D721Med (cell line): ENCODE measurements at regions not wholly inside any gene's neighbourhood (a gene's known extent, or its start where the extent isn't known, plus 50 kb on each side); places are given as distances from the start of the nearest gene placed in this dataset.

Experiments used
- DNase-seq: peaks from one replicate; pipeline ENCODE4 v3.0.0; 2011; ENCODE audit warnings: low spot score; ENCODE audit not compliant: insufficient read length
- FAIRE-seq: peaks from 2 replicates; lab custom pipeline; 2011; peaks lifted over from hg19 to GRCh38; lab: Jason Lieb, UNC
- CTCF ChIP-seq: IDR thresholded peaks from 2 replicates; pipeline ENCODE4 v1.5.1; 2012; ENCODE audit warnings: mild to moderate bottlenecking, control low read depth; ENCODE audit not compliant: insufficient read depth; ENCODE audit errors: missing control alignments

GRCh38 chr4:23558101-23558500 is 331.7 kb downstream of the PPARGC1A start:
- TF ChIP-seq CTCF: no peak
- FAIRE-seq (no peak), DNase-seq (no peak)

GRCh38 chr4:23547601-23548000 is 342.2 kb downstream of the PPARGC1A start:
- FAIRE-seq: no peak

GRCh38 chr4:23547096-23547495 is 342.8 kb downstream of the PPARGC1A start:
- TF ChIP-seq CTCF: no peak
- no peak for FAIRE-seq
- DNase-seq: no peak

More at GRCh38 chr4:23547601-23548000, 342.2 kb downstream of the PPARGC1A start:
- no peak for DNase-seq
- TF ChIP-seq CTCF: no peak

- no peak for FAIRE-seq
- no peak for TF ChIP-seq CTCF
- no peak for DNase-seq
Measured at GRCh38 chr4:23539969-23540569, 349.8 kb downstream of the PPARGC1A start.

GRCh38 chr4:23533859-23534258 is 356.0 kb downstream of the PPARGC1A start:
- no peak for TF ChIP-seq CTCF
- DNase-seq: no peak
- no peak for FAIRE-seq

GRCh38 chr4:23516716-23517115 is 373.1 kb downstream of the PPARGC1A start:
- DNase-seq (no peak), FAIRE-seq (no peak)
- no peak for TF ChIP-seq CTCF

- DNase-seq (no peak), FAIRE-seq (no peak)
Measured at GRCh38 chr4:23504083-23504482, 385.8 kb downstream of the PPARGC1A start.

More at GRCh38 chr4:23504083-23504482, 385.8 kb downstream of the PPARGC1A start:
- no peak for TF ChIP-seq CTCF
